NCI-H128 (cell line): ENCODE measurements at regions not wholly inside any gene's neighbourhood (a gene's known extent, or its start where the extent isn't known, plus 50 kb on each side); places are given as distances from the start of the nearest gene placed in this dataset.

Source experiments
- DNase-seq: peaks from one replicate; lab custom pipeline; 2025; ENCODE audit not compliant: unreplicated experiment; lab: John Stamatoyannopoulos, UW

DNA sequence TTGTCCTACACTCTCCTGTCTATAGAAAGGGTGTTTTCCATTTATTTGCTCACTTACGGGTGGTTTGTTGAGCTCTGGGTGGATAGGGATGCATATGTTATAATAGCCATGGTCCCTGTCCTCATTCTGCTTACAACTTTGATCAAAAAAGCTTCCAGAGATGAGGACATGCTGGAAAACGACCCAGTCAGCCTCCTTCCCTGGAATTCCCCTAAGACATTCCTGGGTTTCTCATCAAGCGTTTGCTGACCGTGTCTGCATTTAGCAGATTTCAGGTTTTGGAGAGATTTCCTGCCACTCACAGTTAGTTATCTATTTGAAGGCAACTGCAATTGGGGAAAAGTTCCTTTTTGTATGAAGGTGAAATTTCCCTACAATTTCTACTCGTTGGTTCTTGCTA is 152.8 kb upstream of the AFDN start:
- DNase-seq: no peak

DNA sequence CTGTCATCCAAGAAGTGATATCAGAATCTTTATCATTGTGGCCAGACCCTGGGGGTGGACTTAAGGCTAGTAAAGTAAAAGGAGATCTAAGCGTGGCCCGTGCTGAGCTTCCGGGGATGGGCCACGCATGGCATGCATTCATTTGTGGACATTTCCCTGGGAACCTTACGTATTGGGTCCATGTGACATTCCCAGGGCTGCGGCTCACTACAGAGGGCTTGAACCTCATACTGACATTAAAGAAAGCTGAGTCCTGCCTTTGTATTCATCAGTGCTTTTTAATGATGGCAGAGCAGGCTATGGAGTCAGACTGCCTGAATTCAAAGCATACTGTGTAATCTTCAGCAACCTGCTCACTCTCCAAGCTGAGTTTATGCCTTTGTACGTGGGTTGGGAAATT is 152.2 kb upstream of the AFDN start:
- no peak for DNase-seq

DNA sequence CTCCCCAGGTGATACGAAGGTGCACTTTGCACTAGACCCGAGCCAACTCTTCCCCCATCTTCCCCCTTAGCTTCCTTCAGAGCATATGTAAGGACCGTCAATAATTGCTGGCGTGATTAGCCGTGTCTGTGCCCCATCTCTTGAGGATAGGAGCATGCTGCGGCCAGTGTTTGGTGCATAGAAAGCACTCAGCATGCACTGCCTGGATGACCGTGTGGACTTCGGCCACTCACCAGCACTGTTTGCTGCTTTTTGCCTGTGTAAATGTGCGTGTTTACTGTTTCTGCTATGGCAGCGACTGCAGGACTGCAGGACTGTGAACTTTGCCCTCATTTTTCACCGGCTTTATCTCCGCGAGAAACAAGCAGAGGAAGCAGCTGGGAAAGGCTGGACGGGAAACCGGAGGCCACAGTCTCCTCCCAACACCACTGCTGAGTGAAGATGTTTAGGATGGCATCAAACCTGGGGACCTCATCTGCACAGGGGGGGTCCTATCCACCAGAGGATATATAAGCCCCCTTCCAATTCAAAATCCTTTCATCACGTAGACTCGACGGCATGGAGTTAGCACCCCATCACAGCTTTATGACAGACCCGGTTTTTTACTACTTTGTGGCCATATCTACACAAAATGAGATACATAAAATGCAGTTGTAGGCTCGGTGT is 150.6 kb upstream of the AFDN start:
- no peak for DNase-seq

DNA sequence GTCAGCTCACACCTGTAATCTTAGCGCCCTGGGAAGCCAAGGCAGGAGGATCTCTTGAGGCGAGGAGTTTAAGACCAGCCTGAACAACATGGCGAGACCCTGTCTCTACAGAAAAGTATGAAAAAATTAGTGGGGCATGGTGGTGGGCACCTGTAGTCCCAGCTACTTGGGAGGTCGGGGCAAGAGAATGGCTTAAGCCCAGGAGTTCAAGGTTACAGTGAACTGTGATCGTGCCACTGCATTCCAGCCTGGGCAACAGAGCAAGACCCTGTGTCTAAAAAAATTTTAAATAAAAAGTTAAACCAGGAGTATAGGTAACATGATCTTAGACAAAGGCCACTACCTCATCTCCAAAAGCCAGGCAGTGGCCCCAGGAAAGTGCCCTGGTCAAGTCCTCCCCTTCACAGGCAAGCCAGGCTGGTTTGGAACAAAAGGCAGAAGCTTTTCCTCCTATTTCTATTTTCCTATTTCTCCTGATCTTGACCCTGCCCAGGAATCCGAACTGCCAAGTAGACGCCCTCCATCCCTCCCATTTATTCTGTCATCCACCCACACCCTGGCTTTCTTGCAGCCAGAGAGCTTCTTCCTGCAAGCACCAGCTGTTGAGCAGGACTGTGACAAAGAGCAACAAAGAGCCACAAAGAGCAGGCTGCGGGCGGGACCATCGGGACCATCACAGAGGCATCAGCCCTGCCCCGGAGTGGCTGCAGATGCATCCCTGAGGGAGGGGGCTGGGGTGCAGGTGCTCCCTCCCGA is 149.9 kb upstream of the AFDN start:
- DNase-seq: no peak

DNA sequence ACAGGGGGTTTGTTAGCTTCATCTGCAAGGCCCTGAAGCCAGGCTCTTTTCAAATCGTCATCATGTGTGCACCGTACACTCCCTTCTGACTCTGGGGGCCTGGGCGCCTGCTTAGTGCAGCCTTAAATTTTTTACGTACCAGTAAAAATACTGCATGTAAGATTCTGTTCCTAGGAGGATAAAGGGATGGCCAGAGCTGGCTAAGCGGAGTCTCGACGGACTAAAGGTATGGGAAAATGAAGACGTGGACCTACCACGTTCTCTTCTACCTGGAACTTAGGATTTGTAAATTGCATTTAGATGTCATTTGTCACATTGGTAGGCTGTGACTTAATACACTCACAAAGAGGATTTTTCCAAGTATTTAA is 149.3 kb upstream of the AFDN start:
- no peak for DNase-seq

DNA sequence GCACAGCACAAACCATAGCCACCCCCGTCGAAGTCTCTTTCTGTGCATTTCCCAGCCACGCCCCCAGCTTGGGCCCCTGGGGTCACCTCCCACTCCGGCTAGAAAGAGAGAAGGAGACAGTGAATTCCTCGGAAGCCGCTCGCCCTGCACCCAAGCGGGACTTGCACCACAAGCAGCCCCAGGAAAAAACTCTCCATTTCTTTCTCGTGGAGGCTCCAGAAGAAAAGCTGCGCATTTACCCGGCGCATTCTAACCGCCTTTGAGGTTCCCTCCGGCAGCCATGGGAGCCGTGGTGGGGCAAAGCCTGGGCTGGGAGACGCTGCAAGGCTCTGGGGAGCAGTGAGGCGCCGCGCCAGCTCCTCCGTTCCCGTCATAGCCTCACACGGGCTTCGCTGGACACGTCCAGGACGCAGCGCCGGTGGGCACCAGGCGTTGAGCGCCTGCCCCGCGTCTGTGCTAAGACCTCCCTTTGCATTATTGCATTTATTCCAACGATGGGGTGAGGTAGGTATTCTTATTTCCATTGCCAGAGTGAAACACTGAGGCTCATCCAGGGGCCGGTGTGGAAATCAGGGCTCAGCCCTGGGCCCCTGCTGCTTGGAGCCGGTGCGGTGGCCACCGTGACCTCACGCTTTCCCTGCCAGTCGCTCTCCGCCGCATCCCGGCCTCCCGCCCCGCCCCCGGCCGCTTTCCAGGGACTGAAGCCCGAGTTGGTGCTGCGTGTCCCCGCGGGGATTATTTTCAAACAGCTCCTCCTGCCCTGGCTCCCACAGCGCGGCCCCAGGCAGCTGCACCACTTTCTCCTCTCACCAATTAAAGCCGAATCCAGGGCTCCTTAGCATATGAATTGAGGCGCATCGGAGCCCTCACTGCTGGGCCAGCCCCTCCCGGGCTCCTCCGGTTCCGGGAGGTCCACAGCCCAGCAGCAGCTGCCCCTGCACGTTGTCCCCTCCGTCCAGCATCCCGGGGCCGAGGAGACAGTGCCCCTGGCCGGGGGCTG is 148.3 kb upstream of the AFDN start:
- DNase-seq: peak; percentile 6

DNA sequence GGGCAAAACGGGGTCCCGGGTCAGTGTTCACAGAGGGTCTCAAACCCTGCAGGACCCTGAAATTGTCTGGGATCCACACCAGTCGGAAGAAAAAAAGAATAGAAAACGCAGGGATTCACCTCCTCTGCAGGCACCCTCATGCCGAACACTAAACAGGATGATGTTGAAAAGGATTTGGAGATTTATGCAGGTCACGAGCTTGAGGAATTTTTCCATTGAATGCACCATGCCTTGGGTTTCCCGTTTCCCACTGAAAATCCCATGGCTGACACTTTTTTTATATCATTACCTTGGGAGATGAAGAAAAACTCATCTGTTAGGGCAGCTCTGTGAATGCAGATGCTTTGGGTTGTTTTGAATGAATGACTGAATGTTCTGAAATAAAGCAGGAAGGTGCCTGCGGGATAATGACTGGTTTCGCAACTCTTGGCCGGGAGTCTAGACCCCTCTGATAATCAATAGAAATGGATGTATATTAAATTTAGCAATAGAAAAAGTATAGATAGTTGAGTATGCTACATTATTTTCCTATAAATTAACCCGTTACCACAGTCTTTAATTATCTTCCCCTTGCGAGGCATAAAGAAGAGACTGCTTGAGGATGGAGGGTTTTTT is 147.5 kb upstream of the AFDN start:
- no peak for DNase-seq

DNA sequence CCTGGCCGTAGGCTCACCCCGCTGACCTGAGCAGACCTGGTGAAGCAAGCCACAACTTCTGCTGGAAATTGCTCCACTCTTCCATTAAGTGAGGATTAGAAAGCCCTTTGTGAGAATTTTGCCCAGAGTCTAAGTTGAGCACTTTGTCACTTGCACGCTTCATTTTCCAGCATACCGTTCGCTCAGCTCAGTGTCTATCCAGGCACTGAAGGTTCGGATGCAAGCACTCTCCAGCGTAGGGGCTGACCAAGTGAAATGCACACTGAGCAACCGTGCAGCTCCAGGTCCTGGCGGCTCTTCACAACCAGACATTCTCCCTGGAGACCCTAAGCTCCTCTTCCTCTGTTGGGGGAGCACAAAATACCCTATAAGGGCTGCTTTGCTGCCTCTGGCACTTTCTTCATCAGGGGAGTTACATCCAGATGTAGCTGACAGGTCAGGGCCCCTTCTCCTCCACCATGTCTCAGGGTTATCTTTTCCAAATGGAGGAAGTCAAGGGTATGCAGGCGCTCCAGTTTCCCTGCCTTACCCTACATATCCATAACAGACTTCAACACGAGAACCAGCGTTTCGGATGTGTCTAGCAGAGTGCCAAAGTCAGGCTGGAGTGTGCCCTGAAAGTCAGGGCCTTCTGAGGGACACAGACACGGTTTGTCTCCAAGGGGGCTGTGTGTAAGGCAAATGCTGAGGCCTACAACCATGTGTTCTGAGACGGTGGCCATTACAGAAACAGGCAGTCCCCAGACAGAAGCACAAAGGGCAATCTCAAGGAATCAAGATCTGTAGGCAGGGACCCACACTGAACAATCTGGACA is 146.7 kb upstream of the AFDN start:
- no peak for DNase-seq

DNA sequence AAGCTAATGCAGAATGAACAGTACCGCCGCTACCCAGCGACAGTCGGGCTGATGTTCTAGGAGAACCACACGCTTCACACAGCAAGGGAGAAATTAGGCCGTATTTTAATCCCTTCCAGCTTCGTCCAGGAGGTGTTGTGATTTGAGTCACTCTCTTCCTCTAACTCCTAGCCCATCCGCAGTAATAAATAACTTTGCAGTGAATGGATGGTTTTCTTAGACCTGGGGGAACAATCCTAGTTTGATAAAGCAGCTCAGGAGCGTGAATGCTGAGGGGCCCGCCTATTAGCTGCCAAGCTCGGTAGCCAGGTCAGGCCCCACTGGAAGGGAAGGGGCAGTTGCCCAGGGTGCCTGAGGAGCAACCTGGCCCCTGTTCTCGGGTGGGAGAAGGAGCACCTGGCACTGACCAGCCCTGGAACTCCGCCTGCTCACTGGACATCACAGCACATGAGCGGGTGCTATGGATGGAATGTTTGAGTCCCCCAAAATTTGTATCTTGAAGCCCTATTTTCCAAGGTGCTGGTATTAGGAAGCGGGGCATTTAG is 146.0 kb upstream of the AFDN start:
- no peak for DNase-seq

DNA sequence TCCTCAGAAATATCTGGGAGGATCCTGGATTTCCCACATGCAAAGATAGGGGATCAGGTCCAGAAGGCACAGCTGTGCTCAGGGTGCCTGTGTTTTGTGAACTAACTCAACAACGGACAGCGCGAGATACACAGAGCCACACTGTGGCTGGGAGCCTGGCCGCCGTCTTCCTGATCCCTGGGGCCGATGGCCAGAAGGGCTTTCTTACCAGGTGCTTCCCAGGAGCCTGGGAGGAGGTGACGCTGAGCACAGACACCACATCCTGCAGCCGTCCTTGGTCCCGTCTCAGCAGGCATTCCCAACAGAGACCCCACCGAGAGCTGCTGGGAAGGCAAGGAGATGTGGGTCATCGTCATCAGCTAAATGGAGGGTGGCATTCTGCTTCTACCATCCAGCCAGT is 144.6 kb upstream of the AFDN start:
- DNase-seq: no peak

DNA sequence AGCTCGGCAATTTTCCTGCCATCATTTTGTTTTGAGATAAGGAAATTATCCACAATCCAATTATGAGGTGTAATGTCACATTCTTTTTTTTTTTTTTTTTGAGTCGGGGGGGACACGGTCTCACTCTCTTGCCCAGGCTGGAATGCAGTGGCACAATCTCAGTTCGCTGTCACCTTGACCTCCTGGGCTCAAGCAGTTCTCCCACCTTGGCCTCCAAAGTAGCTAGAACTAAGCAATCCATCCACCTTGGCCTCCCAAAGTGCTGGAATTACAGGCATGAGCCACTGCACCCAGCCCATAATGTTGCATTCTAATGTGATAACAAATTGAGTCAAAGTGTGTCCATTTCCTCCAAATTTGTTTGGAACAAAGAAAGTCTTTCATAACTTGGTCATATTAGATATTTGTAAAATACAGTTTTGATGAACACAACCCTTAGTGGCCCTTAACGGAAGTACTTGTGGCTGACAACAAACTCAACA is 144.1 kb upstream of the AFDN start:
- no peak for DNase-seq

DNA sequence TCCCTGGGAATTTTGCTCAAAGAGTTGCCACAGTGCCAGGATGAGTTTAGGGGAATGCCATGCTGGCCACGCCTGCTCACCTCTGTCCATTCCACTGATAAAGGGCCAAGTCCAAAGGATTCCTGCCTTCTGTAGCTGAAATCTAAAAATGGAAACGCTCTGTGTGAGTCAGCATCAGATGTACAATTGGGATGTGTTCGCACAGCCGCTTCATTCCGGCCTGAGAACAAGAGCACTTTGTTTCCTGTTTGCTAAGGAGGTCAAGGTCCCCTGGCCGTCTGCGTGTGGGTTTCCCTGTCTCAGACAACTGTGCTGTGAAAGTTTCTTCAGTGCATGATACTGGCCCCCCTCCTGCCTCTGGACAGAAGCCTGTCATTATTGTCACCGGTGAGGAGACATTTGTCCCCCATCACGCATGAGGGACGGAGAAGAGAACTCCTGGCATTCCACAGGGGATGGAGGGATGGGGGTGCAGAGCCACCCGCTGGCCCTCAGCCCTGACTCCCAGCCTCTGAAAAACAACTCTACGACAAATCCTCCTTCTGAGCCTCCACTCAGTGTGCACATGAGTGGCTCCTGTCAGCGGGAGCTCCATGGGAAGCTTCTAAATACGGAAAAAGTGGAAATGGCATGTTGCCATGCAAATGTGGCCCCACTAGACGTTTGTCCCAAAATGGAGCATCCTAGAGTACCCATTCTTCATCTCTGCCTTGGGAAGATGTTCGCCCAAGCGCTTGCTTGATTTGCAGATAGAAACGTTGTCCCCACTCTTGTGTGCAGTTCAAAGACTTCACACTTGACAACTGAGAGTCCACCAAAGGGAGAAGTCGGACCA is 143.5 kb upstream of the AFDN start:
- DNase-seq: no peak

DNA sequence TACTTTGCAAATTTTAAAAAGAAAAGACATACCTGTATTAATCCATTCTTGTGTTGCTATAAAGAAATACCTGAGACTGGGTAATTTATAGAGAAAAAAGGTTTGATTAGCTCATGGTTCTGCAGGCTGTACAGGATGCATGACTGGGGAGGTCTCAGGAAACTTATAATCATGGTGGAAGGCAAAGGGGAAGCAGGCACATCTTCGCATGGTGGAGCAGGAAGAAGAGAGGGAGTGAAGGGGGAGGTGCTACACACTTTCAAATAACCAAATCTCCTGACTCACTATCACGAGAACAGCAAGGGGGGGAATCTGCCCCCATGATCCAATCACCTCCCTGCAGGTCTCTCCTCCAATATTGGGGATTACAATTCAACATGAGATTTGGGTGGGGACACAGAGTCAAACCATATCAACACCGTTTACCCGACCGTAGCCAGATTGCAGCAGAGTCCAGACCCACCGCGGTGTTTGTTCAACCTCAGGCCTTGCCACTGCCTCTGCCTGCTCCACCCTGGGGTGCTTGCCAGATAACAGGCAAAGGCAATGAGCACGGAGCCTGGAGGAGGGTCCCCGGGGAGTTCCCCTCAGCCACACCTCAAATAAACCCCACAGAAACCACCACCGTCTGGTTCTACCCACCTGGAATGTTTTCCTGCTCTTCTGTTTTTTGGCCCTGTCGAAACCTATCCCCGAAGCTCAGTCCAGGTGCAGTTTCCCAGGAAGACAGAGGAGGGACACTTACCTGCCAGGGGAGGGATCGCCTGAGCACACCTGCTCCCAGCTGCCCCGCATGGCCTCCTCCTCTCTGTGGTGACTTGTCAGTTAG is 142.2 kb upstream of the AFDN start:
- DNase-seq: no peak

DNA sequence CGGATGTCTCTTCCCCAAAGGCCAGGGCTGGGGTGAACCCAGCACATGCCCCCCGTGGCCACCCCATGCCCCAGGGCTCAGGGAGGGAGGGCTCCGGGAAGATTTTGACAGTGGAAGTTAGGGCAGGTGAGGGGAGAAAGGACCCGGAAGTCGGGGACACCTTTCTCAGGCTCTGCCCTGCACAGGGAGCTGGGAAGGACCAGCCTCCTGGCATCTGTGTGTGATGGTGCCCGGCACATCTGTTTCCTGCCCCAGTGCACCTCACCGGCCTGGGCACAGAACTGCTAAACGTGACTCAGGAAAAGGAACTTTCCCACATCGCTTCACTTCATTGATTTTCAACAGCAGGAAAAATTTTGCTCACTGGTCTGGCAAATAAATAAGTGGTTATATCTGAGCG is 141.1 kb upstream of the AFDN start:
- DNase-seq: no peak

DNA sequence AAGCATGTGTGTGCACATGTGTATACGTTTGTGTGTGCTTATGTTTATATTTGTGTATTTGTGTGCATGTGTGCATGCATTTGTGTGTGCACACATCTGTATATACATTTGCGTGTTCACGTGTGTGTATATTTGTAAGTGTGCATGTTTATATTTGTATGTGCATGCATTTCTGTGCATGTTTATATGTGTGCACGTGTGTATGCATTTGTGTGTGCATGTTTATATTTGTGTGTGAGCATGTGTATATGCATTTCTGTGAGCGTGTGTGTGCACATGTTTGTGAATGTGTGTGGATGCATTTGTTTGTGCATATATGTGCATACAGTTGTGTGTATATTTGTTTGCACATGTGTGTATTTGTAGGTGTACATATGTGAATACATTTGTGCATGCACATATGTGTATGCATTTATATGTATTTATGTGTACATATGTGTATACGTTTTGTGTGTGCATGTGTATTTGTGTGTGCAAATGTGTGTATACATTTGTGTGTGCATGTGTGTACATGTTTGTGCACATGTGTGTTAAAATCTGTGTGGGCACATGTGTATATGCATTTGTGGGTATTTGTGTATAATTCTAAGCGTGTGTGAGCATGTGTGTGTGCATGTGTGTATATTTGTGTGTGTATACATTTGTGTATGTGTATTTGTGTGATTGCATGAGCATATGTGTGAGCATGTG is 140.4 kb upstream of the AFDN start:
- no peak for DNase-seq

DNA sequence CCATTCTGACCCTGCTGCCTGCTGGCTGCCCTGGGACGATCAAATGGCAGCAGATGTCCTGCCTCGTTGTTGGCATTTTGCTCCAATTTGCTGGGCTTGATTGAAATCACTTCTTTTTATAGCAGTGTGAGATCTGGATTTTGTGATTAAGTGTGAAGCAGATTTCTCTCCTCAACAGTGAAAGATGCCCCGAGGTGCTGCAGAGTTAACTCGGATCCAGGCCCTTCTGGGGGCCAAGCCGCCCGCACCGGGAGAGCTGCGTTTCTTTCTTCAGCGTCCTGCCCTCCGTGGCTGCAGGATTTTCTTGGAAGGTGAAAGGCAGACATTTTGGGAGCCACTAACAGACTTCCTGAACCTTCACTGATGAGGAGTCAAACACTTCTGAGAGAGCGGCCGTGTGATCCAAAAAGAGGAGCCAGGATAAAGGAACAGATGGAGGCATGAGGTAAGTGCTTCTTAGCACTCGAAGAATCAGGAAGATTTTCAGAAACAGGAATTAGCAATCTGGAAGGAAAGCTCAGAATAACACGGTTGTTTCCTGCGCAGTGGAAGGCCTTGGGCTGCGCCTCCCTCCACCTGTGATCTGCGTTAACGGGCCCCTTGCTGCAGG is 139.5 kb upstream of the AFDN start:
- no peak for DNase-seq

DNA sequence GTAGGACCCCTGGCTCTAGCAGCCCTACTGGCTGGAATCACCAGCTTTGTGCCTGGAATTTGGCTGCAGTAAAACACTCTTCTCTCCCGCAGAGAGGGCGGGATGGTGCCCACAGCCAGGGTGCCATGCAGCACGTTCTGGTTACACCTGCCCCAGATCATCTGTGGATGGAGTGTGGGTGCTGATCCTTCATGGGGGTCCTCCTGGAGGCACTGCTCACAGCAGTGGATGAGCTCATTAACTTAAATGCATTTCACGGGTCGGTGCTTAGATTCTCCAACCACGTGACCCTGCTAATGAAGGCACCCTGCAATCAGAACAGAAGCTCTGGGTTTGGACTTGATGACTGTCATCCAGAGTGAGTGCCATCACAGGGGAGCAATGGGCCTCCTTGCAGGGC is 138.6 kb upstream of the AFDN start:
- no peak for DNase-seq
